HS-27A (cell line): ENCODE measurements at regions not wholly inside any gene's neighbourhood (a gene's known extent, or its start where the extent isn't known, plus 50 kb on each side); places are given as distances from the start of the nearest gene placed in this dataset.
"Not testable (repeated sequence)": the region's sequence is repeated elsewhere in the genome, so short reads cannot be mapped to it uniquely, and the experiment has no call there.

Source experiments
- DNase-seq: peaks from one replicate; pipeline ENCODE4 v3.0.0-alpha.2; 2012; ENCODE audit warnings: low read depth, missing footprints

DNA sequence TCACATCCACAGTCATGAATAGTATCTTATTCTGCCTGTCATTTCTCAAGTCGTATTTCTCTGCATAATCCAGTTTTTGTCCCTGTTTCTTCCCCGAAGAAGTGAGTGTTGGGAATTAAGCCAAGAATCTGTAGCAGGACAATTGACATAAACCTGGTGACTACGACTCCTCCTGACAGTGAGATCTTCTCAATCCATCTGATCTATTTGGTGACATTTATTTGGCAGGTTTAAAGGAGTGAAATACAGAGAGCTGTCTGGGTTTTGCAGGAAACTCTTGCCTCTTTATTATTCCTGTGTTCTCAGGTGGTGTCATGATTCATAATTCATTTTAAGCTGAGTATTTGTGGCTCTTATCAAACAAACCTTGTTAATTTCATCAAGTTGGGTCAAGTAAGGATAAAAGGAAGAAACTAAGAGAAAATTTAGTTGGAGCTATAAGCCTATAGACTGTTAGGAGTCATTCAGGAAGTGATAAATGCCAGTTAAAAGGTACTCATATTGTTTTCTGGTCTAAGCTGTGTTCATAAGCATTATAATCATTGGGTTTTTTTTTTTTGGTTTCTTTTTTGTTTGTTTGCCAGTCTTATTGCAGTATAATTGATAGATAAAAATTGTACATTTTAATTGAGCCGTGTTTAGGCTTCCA lies 95.9 kb upstream of the PCSK1 start:
- no peak for DNase-seq

DNA sequence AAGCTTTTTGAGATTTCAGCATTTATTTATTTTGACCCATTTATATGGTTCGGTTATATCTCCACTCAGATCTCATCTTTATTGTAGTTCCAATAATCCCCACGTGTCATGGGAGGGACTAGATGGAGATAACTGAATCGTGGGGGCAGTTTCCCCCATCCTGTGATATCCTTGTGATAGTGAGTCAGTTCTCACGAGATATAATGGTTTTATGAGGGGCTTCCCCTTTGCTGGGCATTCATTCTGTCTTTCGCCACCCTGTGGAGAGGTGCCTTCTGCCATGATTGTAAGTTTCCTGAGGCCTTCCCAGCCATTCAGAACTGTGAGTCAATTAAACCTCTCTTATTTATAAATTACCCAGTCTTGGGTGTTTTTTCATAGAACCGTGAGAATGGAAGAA lies 96.5 kb upstream of the PCSK1 start:
- DNase-seq, result no peak

DNA sequence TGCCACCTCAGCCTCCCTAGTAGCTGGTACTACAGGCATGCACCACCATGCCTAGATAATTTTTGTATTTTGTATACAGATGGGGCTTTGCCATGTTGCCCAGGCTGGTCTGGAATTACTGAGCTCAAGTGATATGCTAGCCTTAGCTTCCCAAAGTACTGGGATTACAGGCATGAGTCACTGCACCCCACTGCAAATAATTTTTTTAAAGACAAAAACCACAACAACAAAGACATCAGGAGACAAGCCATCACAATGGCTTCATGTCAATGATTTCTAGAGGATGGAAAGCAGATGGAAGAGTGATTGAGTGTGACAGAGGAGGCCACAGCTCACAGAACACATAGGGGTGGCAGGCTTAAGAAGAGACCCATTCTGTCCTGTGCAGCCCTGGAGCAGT lies 97.9 kb upstream of the PCSK1 start:
- no peak for DNase-seq

DNA sequence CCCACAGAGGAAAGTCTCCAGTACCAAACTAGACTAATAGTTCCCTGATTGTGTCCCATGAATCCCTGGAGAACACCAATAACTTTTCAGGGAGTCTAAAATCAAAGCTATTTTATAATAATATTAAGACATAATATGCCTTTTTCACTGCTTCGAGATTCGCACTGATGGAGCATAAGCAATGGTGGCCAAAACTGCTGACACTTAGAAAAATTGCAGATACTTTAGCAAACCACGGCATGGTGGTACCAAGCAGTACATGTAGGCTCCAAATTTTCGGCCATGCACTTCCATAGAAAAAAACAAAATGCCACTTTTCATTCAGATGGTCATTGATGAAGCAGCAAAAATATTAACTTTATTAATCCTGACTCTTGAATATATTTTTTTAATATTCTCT lies 100.3 kb upstream of the PCSK1 start:
- DNase-seq, result no peak

DNA sequence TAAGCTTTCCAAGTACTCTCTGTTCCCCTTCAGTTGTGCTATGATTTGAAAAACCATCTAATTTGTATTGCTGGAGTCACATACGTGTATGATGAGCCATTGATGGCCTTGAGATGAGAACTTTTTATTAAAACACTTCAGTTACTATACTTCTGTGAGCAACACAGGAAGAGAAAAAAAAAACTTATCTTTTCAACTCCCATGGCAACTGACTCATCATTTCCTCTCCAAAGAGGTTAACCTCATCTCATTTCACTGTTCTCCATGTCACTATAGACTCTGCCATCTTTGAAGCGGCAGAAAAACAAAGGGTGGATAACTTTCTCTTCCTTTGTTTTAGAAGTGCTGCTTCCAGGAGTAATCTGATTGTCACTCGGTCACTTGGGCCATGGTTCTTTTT lies 104.3 kb upstream of the PCSK1 start:
- DNase-seq, result peak; percentile 24

DNA sequence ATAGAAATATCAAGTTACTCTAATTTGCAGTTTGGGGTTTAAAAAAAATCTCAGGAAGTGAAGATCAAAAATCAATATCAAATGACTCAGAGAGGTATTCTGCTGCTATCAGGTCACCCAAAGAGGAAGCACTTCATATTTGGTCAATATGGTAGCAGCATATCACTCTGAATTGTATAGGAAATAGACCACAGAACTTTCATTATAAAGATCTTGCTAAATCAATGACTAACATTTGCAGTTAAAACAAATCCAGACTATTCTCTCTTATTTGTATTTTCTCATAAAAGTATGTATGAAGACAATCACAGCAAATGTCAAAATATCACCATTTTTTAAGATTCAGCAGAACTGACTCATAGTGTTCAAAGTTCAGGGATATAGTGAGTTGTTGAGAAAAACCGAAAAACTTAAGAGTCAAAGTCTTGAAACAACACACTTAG lies 105.8 kb upstream of the PCSK1 start:
- DNase-seq, result peak; percentile 11

DNA sequence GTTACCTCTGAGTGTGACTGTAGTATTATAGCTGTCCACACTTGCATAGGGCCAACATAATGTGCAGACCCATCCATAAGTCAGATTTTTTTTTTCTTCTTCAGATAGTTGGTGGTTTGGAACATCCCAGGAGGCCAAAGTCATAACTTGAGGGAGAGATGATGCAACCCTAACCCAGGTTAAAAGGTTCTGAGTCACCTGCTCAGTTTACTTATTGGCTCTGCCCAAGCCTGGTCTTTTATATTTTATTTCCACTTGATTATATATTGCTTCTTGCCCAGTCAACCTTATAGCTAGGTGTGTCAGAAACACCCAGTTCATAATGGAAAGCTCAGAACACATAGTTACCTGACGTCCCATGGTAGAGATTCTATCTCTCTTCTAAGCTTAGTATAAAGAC lies 113.1 kb upstream of the PCSK1 start:
- no peak for DNase-seq

DNA sequence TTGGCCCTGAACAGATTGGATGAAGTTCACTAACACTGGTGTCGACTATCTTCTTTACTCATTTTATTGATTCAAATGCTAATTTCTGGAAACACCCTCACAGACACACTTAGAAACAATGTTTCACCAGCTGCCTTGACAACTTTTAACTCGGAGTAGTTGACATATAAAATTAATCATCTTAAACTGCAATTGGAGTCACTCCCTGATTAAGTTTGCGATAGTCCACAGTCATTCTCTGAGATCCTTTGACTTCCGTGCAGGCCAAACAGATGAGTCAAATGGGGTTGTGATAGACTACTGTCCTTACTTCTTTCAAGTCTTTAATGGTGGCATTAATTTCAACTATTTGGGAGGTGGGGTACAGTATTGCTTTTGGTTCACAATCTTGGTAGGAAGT lies 114.4 kb upstream of the PCSK1 start:
- no peak for DNase-seq

DNA sequence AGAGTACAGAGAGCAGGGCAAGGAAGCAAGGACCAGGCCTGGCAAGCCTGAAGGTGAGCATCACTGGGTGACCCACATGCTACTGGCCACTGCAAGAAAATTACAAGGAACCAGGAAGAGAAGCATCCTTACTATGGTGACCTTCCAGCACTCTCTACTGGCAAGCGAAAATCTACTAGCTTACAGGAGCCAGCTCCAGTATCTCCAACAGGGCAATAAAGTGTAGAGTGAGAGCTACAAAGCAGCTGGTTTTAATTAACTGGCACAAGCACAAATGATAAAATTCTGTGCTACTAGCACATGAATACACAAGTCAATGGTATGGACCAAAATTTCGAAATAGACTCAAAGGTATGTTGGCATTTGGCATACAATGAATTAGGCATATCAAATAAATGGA lies 113.3 kb upstream of the CAST start:
- no peak for DNase-seq

DNA sequence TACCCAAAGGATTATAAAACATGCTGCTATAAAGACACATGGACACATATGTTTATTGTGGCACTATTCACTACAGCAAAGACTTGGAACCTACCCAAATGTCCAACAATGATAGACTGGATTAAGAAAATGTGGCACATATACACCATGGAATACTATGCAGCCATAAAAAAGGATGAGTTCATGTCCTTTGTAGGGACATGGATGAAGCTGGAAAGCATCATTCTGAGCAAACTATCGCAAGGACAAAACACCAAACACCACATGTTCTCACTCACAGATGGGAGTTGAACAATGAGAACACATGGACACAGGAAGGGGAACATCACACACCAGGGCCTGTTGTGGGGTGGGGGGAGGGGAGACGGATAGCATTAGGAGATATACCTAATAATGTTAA lies 101.3 kb upstream of the CAST start:
- not testable (repeated sequence) for DNase-seq

DNA sequence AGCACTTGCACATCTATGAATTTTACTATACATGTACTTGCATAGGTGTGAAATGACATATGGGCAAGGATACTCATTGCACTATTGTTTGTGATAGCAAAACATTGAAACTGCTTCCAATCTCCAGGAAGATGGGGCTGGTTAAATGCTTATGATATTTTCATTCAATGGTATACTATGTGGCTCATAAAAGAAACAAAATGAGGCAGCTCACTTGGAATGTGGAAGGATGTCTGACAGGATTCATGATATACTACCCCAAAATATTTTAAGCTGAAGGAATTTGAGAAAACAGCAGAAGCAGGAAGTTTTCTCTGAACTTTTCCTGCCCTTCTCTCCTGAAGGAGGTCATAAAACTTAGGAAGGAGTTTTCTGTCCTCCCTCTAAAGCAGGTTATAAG lies 99.6 kb upstream of the CAST start:
- DNase-seq, result peak; percentile 27

DNA sequence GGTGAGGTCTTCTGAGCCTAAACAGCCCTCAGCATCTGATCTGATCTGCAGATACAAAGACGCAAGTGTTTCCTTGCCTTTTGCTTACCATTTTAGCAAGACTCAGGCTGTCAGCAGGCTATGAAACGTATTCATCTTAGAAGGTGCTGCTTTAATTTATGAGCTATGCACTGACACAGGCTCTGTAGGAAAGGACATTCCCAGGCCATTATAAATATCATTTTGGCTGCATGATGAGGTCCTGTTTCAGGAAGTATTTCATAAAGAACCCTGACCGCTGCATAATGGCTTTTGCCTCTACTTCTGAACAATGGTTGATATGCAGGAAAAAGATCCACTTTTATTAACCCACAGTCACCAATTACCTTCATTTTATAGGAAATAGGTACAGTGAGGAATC lies 98.4 kb upstream of the CAST start:
- DNase-seq, result no peak

DNA sequence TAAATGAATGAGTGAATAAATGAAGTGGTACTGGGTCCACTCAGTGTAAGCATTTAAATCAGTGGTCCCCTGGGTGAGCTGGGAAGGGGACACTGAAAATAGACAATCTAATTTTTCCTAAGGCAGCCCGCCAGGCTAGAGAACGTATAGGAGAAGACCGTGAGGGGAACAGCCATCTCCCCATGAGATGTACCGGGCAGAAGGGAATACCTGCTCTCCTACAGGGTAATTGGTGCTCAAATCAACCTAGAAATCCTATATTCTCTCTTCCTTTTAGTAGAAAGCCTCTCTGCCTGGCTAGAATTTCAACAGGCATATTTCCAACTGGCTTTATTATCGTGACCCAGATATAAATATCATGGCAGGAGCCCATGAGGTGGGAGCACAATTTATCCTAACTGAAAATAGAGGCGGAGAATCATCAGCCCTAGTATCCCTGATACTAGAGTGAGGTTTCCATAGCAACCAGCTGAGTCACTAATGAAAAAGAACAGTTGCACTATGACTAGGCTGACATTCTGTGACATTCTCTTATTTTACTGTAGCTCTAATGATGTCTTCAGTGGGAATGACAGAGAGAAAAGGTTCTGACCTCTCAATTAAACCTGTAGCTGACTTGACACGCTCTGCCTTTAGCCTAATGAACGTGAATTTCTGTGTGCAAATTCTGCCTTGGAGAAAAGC lies 96.5 kb upstream of the CAST start:
- no peak for DNase-seq

DNA sequence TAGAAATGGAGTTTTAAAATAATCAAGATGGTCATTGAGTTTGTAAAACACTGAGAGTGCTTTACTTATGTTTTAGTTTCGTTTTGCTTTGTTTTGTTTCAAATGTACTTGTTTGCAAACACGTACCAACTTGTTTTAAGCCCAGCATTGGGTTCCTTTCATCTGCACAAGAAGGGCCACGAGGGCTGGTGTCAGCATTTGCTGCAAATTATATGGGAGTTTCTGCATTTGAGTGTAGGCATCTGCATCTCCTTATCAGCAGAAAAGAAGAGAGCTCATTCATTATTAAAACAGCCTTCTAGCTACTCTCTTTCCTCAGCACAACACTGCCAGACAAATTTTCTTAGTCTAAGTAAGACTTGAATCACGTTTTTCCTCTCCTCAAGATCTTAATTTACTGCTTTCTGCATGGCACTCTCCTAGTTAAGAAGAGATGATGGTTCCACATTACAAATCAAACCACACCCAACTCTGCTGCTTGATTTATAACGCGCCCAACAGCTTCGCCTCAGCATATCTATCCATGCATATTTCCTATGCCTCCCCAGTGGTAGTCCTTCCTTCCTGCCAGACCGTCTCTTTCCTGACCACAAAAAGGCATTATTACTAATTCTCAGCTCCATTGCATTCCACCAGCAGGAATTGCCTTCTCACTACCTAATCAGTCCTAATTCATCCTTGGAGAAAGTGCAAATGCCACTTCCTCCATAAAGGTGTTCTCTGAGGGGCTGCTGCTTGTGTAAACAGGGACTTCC lies 95.2 kb upstream of the CAST start:
- no peak for DNase-seq

DNA sequence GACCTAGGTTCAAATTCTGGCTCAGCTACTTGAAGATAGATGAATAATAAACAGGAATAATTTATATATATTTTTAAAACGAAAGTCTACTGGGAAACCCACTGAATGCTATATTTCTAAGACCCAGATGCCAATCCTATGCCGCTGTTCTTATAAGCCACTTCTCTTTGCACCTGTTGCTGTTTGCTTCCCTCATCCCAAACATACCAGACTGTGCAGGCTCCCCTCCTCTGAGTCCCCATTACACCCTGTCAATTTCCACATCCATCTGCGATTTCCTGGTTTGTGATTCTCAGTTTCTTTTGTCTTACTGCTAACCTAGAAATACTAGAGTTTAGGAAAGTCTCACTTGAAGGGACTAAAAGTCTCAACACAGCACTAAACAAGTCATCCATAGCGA lies 92.8 kb upstream of the CAST start:
- no peak for DNase-seq

DNA sequence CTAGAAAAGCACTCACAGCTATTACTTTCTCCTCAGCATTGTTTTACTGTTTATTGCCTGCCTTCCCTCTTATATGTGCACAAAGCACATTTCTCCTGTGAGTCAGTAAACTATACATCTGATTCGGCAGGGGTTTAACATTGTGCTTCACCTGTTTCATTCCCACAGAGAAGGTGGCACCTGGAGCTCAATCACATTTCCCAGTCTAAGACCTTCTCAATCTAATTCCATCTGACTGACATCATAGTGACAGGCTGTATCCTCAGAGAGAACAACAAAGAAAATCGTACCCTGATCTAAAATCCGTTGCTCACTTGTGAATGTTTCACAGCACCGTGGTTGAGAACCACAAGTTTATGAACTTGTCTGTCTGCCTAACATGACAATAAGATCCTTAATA lies 92.4 kb upstream of the CAST start:
- DNase-seq, result no peak

DNA sequence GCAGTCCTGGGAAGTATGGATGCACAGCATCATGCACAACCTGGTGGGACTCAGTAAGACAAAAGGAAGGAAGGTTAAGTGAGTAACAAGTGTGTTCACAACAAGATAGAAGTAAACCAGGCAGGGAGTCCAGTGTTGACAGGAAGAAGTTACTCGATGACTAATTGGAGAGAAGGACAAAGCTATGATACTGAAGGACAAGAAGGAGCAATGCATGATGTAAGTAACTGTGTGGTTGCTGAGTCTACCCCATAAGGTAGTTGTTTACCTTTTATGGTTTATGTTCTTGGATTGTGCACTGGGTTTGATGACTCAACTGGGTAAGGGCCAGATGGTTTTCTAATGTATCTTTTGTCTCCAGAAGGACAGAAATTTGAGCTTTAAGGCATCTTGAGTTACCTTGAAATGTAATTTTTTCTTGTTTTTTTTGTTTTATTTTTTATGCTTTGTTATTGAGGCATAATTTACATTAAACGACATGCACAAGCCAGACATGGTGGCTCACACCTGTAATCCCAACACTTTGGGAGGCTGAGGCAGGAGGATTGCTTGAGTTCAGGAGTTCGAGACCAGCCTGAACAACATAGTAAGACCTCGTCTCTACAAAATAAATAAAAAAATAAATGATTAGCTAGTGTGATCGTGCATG lies 89.2 kb upstream of the CAST start:
- no peak for DNase-seq

DNA sequence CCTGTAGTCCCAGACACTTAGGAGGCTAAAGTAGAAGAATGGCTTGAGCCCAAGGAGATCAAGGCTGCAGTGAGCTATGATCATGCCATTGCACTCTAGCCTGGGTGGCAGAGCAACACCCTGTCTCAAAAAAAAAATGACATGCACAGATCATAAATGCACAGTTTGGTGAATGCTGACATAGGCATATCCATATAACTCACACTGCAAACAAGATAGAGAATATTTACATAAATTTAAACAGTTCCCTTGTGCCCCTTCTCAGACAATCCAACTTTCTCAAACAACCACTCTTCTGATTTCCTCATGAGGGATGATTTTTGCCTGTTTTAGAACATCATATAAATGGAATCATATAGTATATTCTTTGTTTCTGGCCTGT lies 88.7 kb upstream of the CAST start:
- no peak for DNase-seq

DNA sequence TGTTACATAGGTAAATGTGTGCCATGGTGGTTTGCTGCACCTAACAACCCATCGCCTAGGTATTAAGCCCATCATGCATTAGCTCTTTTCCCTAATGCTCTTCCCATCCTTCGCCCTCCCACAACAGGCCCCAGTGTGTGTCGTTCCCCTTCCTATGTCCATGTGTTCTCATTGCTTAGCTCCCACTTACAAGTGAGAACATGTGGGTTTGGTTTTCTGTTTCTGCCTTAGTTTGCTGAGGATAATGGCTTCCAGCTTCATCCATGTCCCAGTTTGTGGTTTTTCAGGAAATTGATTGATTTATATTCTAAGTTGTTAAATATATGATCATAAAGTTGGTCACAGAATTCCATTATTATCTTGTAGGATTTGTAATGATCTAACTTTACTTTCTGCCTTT lies 85.3 kb upstream of the CAST start:
- no peak for DNase-seq

DNA sequence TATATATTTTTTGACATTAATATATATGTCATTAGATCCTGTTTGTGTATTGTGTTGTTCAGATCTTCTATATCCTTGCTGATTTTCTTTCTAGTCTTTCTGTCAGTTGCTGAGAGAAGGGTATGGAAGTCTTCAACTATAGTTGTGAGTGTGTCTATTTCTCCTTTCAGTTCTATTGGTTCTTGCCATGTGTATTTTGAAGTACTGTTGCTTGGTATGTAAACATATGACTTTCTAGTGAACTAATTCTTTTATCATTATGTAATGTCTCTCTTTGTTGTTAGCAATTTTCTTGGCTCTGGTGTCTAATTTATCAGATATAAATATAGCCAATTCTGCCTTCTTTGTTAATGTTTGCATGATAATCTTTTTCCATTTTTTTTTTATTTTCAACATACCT lies 84.3 kb upstream of the CAST start:
- no peak for DNase-seq

DNA sequence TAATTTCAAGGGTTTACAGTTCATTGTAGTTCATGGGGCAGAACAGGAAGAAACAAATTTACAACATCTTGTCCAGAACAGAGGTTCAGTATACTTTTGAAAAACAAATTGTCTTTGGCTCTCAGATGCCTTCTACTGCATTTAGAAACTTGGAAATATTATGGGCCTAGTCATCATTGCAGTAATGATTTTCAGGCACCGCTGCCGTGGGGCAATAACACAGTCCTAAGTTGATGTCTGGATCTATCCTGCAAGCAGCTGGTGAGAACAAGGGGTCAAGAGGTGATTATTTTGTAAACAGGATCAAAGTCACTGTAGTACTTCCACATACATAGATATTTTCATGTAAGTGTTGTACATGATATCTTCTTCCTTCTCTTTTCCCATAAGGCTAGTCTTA lies 82.5 kb upstream of the CAST start:
- no peak for DNase-seq

DNA sequence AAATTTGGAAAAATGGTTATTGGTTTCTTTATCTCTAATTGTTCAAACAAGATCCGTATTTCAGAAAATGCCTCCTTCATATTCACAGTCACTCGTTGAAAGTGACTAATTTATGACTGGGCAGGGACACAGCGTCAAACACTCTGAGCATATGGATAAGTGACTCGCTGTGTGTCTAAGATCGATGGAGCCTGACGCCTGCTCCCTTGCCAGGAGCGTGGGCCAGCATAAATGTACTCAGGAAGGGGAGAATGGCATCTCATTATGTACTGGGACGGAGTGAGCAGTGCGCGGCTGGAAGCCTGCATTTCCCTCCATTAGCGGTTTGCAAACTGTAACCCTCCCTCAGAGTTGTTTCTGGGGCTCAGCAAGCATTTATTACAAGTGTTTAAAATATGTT lies 79.8 kb upstream of the CAST start:
- no peak for DNase-seq

DNA sequence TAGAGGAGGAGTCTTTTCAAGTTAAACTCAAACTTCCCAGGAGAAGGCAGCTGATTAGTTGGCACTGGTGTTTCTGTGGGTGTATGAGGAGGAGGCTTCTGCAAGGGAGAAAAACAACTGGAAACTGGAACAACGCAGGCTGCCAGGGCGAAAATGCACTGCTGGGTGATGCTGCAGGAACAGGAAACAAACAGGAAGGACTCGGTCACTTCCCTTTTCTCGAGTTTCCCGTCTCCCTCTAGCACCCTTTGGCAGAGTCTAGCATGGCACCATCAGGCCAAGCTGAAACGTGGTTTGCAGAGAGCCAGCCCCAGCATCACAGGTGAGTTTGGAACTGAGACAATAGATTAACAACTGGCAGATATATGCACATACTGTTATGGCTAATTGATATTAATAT lies 77.5 kb upstream of the CAST start:
- DNase-seq, result no peak
